ENCODE measurements at regions not wholly inside any gene's neighbourhood (a gene's known extent, or its start where the extent isn't known, plus 50 kb on each side); places are given as distances from the start of the nearest gene placed in this dataset.

DNA sequence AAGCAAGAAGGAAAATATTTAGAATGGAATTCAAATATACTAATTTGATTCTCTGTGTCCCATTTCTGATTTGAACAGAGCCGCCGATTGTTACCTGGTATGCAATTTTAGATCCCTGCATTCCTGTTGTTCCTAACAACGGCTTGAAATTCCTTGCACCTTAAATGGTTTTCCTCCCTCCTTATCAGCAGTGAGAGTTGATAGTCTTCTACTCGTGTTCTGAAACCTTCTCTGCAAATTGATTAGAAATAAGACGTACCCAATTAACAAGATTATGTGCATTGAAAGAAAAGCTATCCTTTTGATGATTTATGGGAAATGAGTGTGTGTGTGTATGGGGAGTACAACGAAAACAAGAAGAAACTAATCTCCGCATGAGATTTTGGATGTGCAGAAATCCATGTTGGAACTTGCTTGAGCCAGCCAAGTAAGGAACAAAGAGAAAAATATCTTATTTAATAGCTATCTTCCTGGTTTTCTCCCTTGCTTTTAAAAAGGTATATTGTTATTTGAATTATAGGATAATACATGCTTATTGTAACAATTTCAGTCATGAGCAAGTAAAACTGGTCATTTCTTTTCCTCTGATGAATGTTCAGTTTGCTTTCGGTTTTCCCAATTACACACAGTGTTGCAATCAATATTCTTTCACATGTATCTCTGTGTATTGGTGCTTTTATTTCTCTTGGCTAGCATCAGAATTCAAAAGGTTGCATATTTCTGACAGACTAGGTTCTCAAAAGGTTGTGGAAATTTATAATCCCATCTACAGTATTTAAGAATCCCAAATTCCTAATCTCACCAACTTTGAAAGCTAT is 211.1 kb upstream of the ACTBL2 start:
- Histone ChIP-seq H3K27ac (ENCODE audit: low read depth, low read length) (no peak overlapping the region), H3K9me3 (ENCODE audit: control insufficient read depth in 2 of 3, low read length in 3 of 3) (no peaks in the 10 kb centered on the region), H3K4me3 (ENCODE audit: low read length) (no peak overlapping the region), H3K4me1 (ENCODE audit: control insufficient read depth in 2 of 2, insufficient read depth in 2 of 2, low read length in 2 of 2) (no peaks in the 10 kb centered on the region), H3K27me3 (ENCODE audit: control insufficient read depth in 2 of 2, insufficient read depth in 2 of 2, low read length in 2 of 2) (no peaks in the 10 kb centered on the region), H3K36me3 (ENCODE audit: control insufficient read depth in 2 of 3, insufficient read depth in 3 of 3, low read length in 3 of 3) (no peaks in the 10 kb centered on the region)
- Mint-ChIP-seq H3K36me3 (no peaks in the 10 kb centered on the region), H3K4me3 (no peak overlapping the region), H3K27me3 (peaks cover 0 to 5% (median 4%) of the 10 kb centered on the region in 5 donors), H3K4me1 (no peaks in the 10 kb centered on the region), H3K27ac (no peak overlapping the region), H3K9me3 (peaks cover 0 to 1% (median 0%) of the 10 kb centered on the region in 11 donors)
- CTCF ChIA-PET: no interaction called here
- POLR2A ChIA-PET: no interaction called here
- DNase-seq: no peak
- intact Hi-C loops (cut with micrococcal nuclease): no loop called here
- no peak for ATAC-seq

DNA sequence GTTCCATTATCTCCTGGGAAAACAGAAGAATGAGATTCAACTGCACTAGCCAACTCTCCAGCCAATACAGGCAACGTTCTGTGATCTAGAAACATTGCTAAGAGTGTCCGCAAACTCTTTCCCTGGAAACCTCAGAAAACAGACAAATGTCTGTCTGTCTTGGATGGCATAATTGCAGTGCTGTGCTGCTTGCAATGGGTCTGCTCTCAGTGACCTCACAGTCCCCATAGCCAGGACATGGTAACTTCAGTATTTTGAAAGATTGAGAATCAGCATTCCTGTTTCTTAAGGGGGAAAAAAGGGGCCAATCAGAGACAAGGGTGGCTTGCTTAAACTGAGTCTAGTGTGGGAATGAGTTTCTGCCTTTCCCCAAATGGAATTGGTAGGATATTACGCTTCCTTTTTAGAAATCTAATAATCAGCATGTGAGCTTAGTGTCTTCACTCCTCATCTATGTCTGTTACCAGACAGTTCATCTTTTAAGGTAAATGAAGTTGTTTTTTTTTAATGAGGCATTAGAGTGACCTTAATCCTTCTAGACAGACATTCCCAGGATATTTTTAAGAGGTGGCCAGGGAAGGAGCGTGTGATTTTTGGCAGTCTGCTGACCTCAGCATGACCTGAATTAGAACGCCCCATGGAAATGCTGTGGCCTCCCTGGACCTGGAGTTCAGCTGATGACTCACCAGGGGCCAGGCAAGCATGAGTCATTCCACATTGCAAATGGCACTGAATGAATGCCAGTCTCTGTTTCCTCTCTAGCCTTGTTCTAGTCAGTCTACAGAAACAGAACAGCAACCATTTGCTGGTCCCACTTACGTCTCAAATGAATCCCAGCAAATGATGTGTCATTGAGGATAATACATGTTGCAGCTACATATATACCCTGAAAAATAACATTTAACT is 210.2 kb upstream of the ACTBL2 start:
- Mint-ChIP-seq H3K4me3 (no peak overlapping the region), H3K27ac (no peak overlapping the region), H3K36me3 (no peaks in the 10 kb centered on the region), H3K27me3 (peaks cover 0 to 5% (median 4%) of the 10 kb centered on the region in 5 donors), H3K4me1 (no peaks in the 10 kb centered on the region), H3K9me3 (peaks cover 0 to 1% (median 0%) of the 10 kb centered on the region in 11 donors)
- Histone ChIP-seq H3K27me3 (ENCODE audit: control insufficient read depth in 2 of 2, insufficient read depth in 2 of 2, low read length in 2 of 2) (no peaks in the 10 kb centered on the region), H3K9me3 (ENCODE audit: control insufficient read depth in 2 of 3, low read length in 3 of 3) (no peaks in the 10 kb centered on the region), H3K36me3 (ENCODE audit: control insufficient read depth in 2 of 3, insufficient read depth in 3 of 3, low read length in 3 of 3) (no peaks in the 10 kb centered on the region), H3K27ac (ENCODE audit: low read depth, low read length) (no peak overlapping the region), H3K4me3 (ENCODE audit: low read length) (no peak overlapping the region), H3K4me1 (ENCODE audit: control insufficient read depth in 2 of 2, insufficient read depth in 2 of 2, low read length in 2 of 2) (no peaks in the 10 kb centered on the region)
- intact Hi-C loops (cut with micrococcal nuclease): no loop called here
- ChIA-PET CTCF (no interaction called here), POLR2A (no interaction called here)
- ATAC-seq (no peak), DNase-seq (no peak)

DNA sequence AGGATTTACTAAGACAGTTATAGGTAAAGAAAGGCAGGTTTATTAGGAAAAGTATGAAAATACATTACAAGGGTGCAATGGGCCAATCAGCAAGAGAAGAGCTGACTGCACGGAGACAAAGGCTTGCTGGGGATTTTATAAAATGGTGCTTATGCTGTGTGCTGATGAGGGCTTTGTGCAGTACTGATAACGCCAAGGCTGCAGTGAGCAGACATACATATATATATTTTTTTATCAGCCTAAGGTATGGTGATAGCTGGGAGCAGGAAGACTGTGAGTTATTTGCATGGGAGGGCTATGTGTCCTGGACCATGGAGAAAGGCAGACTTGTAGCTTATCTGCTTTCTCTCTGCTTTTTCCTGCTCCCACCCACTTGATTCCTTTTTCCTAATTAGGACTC is 208.1 kb upstream of the ACTBL2 start:
- Histone ChIP-seq H3K36me3 (ENCODE audit: control insufficient read depth in 2 of 3, insufficient read depth in 3 of 3, low read length in 3 of 3) (no peaks in the 10 kb centered on the region), H3K4me3 (ENCODE audit: low read length) (no peak overlapping the region), H3K27me3 (ENCODE audit: control insufficient read depth in 2 of 2, insufficient read depth in 2 of 2, low read length in 2 of 2) (no peaks in the 10 kb centered on the region), H3K4me1 (ENCODE audit: control insufficient read depth in 2 of 2, insufficient read depth in 2 of 2, low read length in 2 of 2) (no peaks in the 10 kb centered on the region), H3K9me3 (ENCODE audit: control insufficient read depth in 2 of 3, low read length in 3 of 3) (no peaks in the 10 kb centered on the region), H3K27ac (ENCODE audit: low read depth, low read length) (no peak overlapping the region)
- Mint-ChIP-seq H3K27ac (no peak overlapping the region), H3K4me3 (no peak overlapping the region), H3K4me1 (no peaks in the 10 kb centered on the region), H3K36me3 (no peaks in the 10 kb centered on the region), H3K27me3 (peaks cover 0 to 5% (median 4%) of the 10 kb centered on the region in 5 donors), H3K9me3 (no peaks in the 10 kb centered on the region)
- DNase-seq: no peak
- CTCF ChIA-PET: no interaction called here
- POLR2A ChIA-PET: no interaction called here
- intact Hi-C loops (cut with micrococcal nuclease): no loop called here
- ATAC-seq: no peak

DNA sequence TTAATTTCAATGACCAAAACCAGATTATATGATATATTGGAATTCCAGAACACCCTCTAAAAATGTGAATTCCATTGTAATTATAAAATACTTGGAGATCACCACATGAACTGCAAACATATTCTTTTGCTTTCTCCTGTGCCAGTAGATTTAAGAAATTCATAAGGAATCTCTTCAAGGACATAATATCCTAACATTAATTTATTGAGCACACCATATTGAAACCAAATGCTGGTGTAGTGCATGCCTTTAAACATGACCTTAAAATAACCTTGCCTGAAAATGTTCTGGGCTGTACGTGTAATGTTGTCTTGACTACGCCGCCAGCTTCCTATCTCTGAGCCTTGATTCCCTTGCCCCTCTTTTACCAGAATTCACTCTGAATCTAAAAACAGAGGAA is 205.0 kb upstream of the ACTBL2 start:
- Mint-ChIP-seq H3K36me3 (no peaks in the 10 kb centered on the region), H3K4me1 (no peaks in the 10 kb centered on the region), H3K27me3 (peaks cover 0 to 5% (median 4%) of the 10 kb centered on the region in 5 donors), H3K4me3 (no peak overlapping the region), H3K27ac (no peak overlapping the region), H3K9me3 (no peaks in the 10 kb centered on the region)
- ATAC-seq: no peak
- ChIA-PET CTCF (no interaction called here), POLR2A (no interaction called here)
- Histone ChIP-seq H3K27ac (ENCODE audit: low read depth, low read length) (no peak overlapping the region), H3K27me3 (ENCODE audit: control insufficient read depth in 2 of 2, insufficient read depth in 2 of 2, low read length in 2 of 2) (no peaks in the 10 kb centered on the region), H3K4me1 (ENCODE audit: control insufficient read depth in 2 of 2, insufficient read depth in 2 of 2, low read length in 2 of 2) (no peaks in the 10 kb centered on the region), H3K9me3 (ENCODE audit: control insufficient read depth in 2 of 3, low read length in 3 of 3) (no peaks in the 10 kb centered on the region), H3K36me3 (ENCODE audit: control insufficient read depth in 2 of 3, insufficient read depth in 3 of 3, low read length in 3 of 3) (no peaks in the 10 kb centered on the region), H3K4me3 (ENCODE audit: low read length) (no peak overlapping the region)
- DNase-seq: no peak
- intact Hi-C loops (cut with micrococcal nuclease): no loop called here

DNA sequence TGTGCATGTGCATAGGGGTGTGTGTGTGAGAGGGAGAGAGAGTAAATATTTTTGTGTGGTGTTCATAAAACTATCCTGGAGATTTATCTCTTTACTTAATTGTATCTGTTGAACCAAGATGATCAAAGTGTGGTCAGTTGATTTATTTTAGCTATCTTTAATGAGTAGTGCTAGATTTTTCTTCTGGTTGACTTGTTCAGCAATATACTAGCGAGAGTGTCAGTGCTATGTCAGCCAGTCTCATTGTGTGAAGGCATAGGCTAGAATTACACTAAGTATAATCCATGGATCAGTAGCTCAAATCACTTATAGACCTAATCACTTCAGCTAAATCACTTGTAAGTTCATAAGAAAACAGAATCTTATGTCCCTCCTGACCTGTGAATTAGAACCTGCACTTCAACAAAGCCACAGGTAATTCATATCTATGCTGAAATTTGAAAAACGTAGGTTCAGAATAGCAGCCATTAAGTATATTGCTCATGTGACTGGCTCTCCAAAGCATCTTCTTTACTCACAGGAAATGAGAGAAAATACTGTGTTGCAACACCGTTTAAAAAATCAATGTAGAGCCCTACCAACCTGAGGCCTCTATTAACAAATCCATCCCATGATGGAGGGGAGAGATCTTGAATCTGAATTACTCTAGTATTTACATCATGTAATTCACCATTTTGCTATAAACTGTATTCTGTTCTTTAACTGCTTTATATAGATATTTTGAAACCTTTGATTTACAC is 203.1 kb upstream of the ACTBL2 start:
- H3K9me3 Mint-ChIP-seq: no peaks in the 10 kb centered on the region
- ChIA-PET CTCF (no interaction called here), POLR2A (no interaction called here)
- no peak for DNase-seq
- H3K27me3 Mint-ChIP-seq: peaks cover 0 to 7% (median 4%) of the 10 kb centered on the region in 5 donors
- H3K4me3 Mint-ChIP-seq: no peak overlapping the region
- H3K4me1 Mint-ChIP-seq: no peaks in the 10 kb centered on the region
- H3K27ac Mint-ChIP-seq: no peak overlapping the region
- H3K36me3 Mint-ChIP-seq: no peaks in the 10 kb centered on the region
- Histone ChIP-seq H3K4me1 (ENCODE audit: control insufficient read depth in 2 of 2, insufficient read depth in 2 of 2, low read length in 2 of 2) (no peaks in the 10 kb centered on the region), H3K27me3 (ENCODE audit: control insufficient read depth in 2 of 2, insufficient read depth in 2 of 2, low read length in 2 of 2) (no peaks in the 10 kb centered on the region), H3K4me3 (ENCODE audit: low read length) (no peak overlapping the region), H3K9me3 (ENCODE audit: control insufficient read depth in 2 of 3, low read length in 3 of 3) (no peaks in the 10 kb centered on the region), H3K36me3 (ENCODE audit: control insufficient read depth in 2 of 3, insufficient read depth in 3 of 3, low read length in 3 of 3) (no peaks in the 10 kb centered on the region), H3K27ac (ENCODE audit: low read depth, low read length) (no peak overlapping the region)
- intact Hi-C loops (cut with micrococcal nuclease): no loop called here
- ATAC-seq: no peak

DNA sequence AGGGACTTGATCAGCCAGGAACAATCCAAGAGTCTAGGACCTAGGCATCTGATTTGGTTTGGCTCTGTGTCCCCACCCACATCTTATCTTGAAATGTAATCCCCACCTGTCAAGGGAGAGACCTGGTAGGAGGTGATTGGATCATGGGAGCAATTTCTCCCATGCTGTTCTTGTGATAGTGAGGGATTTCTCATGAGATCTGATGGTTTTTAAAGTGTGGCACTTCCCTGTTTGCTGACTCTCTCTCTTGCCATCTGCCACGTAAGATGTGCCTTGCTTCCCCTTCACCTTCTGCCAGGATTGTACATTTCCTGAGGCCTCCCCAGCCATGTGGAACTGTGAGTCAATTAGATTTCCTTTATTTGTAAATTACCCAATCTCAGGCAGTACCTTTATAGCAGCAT is 201.7 kb upstream of the ACTBL2 start:
- DNase-seq (no peak), ATAC-seq (no peak)
- Mint-ChIP-seq H3K4me3 (no peak overlapping the region), H3K27me3 (peaks cover 0 to 7% (median 5%) of the 10 kb centered on the region in 5 donors), H3K36me3 (no peaks in the 10 kb centered on the region), H3K9me3 (no peaks in the 10 kb centered on the region), H3K27ac (no peak overlapping the region), H3K4me1 (no peaks in the 10 kb centered on the region)
- no peaks in the 10 kb centered on the region for H3K9me3 ChIP-seq (ENCODE audit: control insufficient read depth in 2 of 3, low read length in 3 of 3)
- no peaks in the 10 kb centered on the region for H3K4me1 ChIP-seq (ENCODE audit: control insufficient read depth in 2 of 2, insufficient read depth in 2 of 2, low read length in 2 of 2)
- POLR2A ChIA-PET: no interaction called here
- H3K36me3 ChIP-seq (ENCODE audit: control insufficient read depth in 2 of 3, insufficient read depth in 3 of 3, low read length in 3 of 3): no peaks in the 10 kb centered on the region
- H3K27me3 ChIP-seq (ENCODE audit: control insufficient read depth in 2 of 2, insufficient read depth in 2 of 2, low read length in 2 of 2): no peaks in the 10 kb centered on the region
- no peak overlapping the region for H3K27ac ChIP-seq (ENCODE audit: low read depth, low read length)
- CTCF ChIA-PET: no interaction called here
- H3K4me3 ChIP-seq (ENCODE audit: low read length): no peak overlapping the region
- intact Hi-C loops (cut with micrococcal nuclease): no loop called here

Data from naive thymus-derived CD4-positive, alpha-beta T cell (primary cell).